ENCODE measurements at regions not wholly inside any gene's neighbourhood (a gene's known extent, or its start where the extent isn't known, plus 50 kb on each side); places are given as distances from the start of the nearest gene placed in this dataset.
"Not testable (repeated sequence)": the region's sequence is repeated elsewhere in the genome, so short reads cannot be mapped to it uniquely, and the experiment has no call there.

- Histone ChIP-seq H3K36me3 (ENCODE audit: control insufficient read depth in 5 of 5, insufficient read depth in 5 of 5, low read length in 5 of 5) (no peaks in the 10 kb centered on the region), H3K9ac (ENCODE audit: low read length in 5 of 5) (no peak overlapping the region), H3K4me1 (ENCODE audit: control insufficient read depth in 5 of 5, insufficient read depth in 5 of 5, low read length in 5 of 5) (no peaks in the 10 kb centered on the region), H3K27ac (ENCODE audit: low read depth, low read length) (no peak overlapping the region), H3K27me3 (ENCODE audit: control insufficient read depth in 5 of 5, insufficient read depth in 4 of 5, low read length in 5 of 5) (no peaks in the 10 kb centered on the region), H3K9me3 (ENCODE audit: control insufficient read depth in 5 of 5, low read length in 5 of 5) (peaks cover 0 to 5% (median 0%) of the 10 kb centered on the region in 5 donors), H3K4me3 (ENCODE audit: low read depth in 1 of 5, low read length in 5 of 5) (no peak overlapping the region)
Observed at GRCh38 chr20:12133553-12133952, 215.9 kb downstream of the BTBD3 start.

DNA sequence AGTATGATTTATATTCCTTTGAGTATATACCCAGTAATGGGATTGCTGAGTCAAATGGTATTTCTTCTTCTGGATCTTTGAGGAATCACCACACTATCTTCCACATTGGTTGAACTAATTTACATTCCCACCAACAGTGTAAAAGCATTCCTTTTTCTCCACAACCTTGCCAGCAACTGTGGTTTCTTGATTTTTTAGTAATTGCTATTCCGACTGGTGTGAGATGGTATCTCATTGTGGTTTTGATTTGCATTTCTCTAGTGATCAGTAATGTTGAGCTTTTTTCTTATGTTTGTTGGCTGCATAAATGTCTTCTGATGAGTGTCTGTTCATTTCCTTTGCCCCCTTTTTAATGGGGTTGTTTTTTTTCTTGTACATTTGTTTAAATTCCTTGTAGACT lies 228.3 kb downstream of the BTBD3 start:
- H3K27me3 ChIP-seq (ENCODE audit: control insufficient read depth in 5 of 5, insufficient read depth in 4 of 5, low read length in 5 of 5); H3K36me3 ChIP-seq (ENCODE audit: control insufficient read depth in 5 of 5, insufficient read depth in 5 of 5, low read length in 5 of 5); H3K4me3 ChIP-seq (ENCODE audit: low read depth in 1 of 5, low read length in 5 of 5); H3K27ac ChIP-seq (ENCODE audit: low read depth, low read length); H3K9ac ChIP-seq (ENCODE audit: low read length in 5 of 5); H3K4me1 ChIP-seq (ENCODE audit: control insufficient read depth in 5 of 5, insufficient read depth in 5 of 5, low read length in 5 of 5); H3K9me3 ChIP-seq (ENCODE audit: control insufficient read depth in 5 of 5, low read length in 5 of 5): not testable (repeated sequence)

DNA sequence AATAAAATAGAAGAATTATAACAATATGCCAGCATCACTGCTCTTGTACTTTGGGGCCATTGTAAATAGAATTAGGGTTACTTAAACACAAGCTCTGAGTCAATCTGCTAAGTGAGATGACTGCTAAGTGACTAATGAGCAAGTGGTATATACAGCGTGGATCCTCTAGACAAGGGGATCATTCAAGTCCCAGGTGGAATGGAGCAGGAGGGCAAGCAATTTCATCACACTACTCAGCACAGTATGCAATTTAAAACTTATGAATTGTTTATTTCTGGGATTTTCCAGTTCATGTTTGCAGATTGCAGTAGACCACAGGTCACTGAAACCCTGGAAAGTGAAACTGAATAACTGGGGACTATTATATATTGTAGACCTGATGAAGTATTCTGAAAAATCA lies 235.3 kb downstream of the BTBD3 start:
- no peaks in the 10 kb centered on the region for H3K9me3 ChIP-seq (ENCODE audit: control insufficient read depth in 5 of 5, low read length in 5 of 5)
- no peak overlapping the region for H3K27ac ChIP-seq (ENCODE audit: low read depth, low read length)
- H3K4me1 ChIP-seq (ENCODE audit: control insufficient read depth in 5 of 5, insufficient read depth in 5 of 5, low read length in 5 of 5) = no peaks in the 10 kb centered on the region
- H3K9ac ChIP-seq (ENCODE audit: low read length in 5 of 5) = no peak overlapping the region
- H3K4me3 ChIP-seq (ENCODE audit: low read depth in 1 of 5, low read length in 5 of 5) = no peak overlapping the region
- H3K27me3 ChIP-seq (ENCODE audit: control insufficient read depth in 5 of 5, insufficient read depth in 4 of 5, low read length in 5 of 5) = no peaks in the 10 kb centered on the region
- H3K36me3 ChIP-seq (ENCODE audit: control insufficient read depth in 5 of 5, insufficient read depth in 5 of 5, low read length in 5 of 5) = no peaks in the 10 kb centered on the region

DNA sequence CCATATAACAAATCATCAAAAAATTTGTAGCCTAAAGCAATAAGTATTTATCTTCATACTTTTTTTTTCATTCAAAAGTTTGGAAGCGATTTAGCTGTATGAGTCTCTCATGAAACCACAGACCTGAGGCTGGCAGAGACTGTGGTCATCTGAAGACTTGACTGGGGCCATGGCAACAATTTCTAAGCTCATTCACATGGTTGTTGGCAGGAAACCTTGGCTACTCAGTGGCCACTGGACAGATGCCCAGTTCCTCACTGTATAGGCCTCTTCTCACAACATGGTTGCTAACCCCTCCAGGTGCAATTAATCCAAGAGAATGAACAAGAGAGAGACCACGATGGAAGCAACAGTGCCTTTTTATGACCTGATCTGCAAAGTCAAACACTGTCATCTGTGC lies 235.9 kb downstream of the BTBD3 start:
- Histone ChIP-seq H3K27me3 (ENCODE audit: control insufficient read depth in 5 of 5, insufficient read depth in 4 of 5, low read length in 5 of 5) (no peaks in the 10 kb centered on the region), H3K9ac (ENCODE audit: low read length in 5 of 5) (no peak overlapping the region), H3K27ac (ENCODE audit: low read depth, low read length) (no peak overlapping the region), H3K4me1 (ENCODE audit: control insufficient read depth in 5 of 5, insufficient read depth in 5 of 5, low read length in 5 of 5) (no peaks in the 10 kb centered on the region), H3K36me3 (ENCODE audit: control insufficient read depth in 5 of 5, insufficient read depth in 5 of 5, low read length in 5 of 5) (no peaks in the 10 kb centered on the region), H3K9me3 (ENCODE audit: control insufficient read depth in 5 of 5, low read length in 5 of 5) (no peaks in the 10 kb centered on the region), H3K4me3 (ENCODE audit: low read depth in 1 of 5, low read length in 5 of 5) (no peak overlapping the region)

DNA sequence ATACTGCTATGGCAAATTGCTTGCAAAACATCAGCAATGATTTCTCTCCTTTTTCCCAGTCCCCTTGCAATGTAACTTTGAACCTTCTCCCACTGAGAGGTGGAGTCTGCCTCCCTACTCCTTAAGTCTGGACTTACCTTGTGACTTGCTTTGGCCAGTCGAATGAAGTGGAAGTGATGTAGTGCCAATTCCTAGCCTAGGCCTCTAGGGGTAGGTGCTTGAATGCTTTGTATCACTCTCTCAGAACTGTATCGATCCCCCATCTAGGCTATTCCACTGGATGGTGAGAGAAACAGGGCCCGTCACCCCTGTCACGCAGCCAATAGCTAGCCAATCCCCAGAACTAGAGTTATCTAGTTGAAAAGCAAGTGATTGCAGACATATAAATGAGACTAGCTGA lies 238.6 kb downstream of the BTBD3 start:
- no peak overlapping the region for H3K27ac ChIP-seq (ENCODE audit: low read depth, low read length)
- no peaks in the 10 kb centered on the region for H3K36me3 ChIP-seq (ENCODE audit: control insufficient read depth in 5 of 5, insufficient read depth in 5 of 5, low read length in 5 of 5)
- no peaks in the 10 kb centered on the region for H3K9me3 ChIP-seq (ENCODE audit: control insufficient read depth in 5 of 5, low read length in 5 of 5)
- no peaks in the 10 kb centered on the region for H3K27me3 ChIP-seq (ENCODE audit: control insufficient read depth in 5 of 5, insufficient read depth in 4 of 5, low read length in 5 of 5)
- H3K4me3 ChIP-seq (ENCODE audit: low read depth in 1 of 5, low read length in 5 of 5) = no peak overlapping the region
- H3K9ac ChIP-seq (ENCODE audit: low read length in 5 of 5) = no peak overlapping the region
- H3K4me1 ChIP-seq (ENCODE audit: control insufficient read depth in 5 of 5, insufficient read depth in 5 of 5, low read length in 5 of 5) = no peaks in the 10 kb centered on the region

- Histone ChIP-seq H3K4me3 (ENCODE audit: low read depth in 1 of 5, low read length in 5 of 5) (no peak overlapping the region), H3K27ac (ENCODE audit: low read depth, low read length) (no peak overlapping the region), H3K36me3 (ENCODE audit: control insufficient read depth in 5 of 5, insufficient read depth in 5 of 5, low read length in 5 of 5) (no peaks in the 10 kb centered on the region), H3K4me1 (ENCODE audit: control insufficient read depth in 5 of 5, insufficient read depth in 5 of 5, low read length in 5 of 5) (no peaks in the 10 kb centered on the region), H3K9me3 (ENCODE audit: control insufficient read depth in 5 of 5, low read length in 5 of 5) (peaks cover 0 to 5% (median 0%) of the 10 kb centered on the region in 5 donors), H3K9ac (ENCODE audit: low read length in 5 of 5) (no peak overlapping the region), H3K27me3 (ENCODE audit: control insufficient read depth in 5 of 5, insufficient read depth in 4 of 5, low read length in 5 of 5) (no peaks in the 10 kb centered on the region)
Observed at GRCh38 chr20:12159261-12159660, 241.6 kb downstream of the BTBD3 start.

DNA sequence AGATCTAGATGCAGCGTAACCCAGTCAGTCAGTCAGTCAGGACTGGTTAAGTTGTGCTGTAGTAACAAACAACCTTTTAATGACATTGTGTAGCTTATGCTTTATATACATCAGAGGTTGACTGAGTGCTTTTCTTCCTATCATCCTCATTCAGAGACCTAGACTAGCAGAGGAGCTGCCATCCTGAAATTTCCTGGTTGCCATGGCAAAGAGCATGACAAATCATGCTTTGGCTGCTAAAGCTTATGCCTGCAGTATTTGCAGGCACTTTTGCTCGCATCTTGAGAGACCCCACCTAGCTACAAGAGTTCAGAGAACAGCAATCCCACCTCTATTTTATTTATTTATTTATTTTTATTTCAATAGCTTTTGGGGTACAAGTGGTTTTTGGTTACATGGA lies 244.0 kb downstream of the BTBD3 start:
- no peaks in the 10 kb centered on the region for H3K36me3 ChIP-seq (ENCODE audit: control insufficient read depth in 5 of 5, insufficient read depth in 5 of 5, low read length in 5 of 5)
- no peak overlapping the region for H3K9ac ChIP-seq (ENCODE audit: low read length in 5 of 5)
- no peaks in the 10 kb centered on the region for H3K4me1 ChIP-seq (ENCODE audit: control insufficient read depth in 5 of 5, insufficient read depth in 5 of 5, low read length in 5 of 5)
- no peak overlapping the region for H3K4me3 ChIP-seq (ENCODE audit: low read depth in 1 of 5, low read length in 5 of 5)
- peaks cover 0 to 8% (median 0%) of the 10 kb centered on the region in 5 donors for H3K9me3 ChIP-seq (ENCODE audit: control insufficient read depth in 5 of 5, low read length in 5 of 5)
- H3K27ac ChIP-seq (ENCODE audit: low read depth, low read length) = no peak overlapping the region
- no peaks in the 10 kb centered on the region for H3K27me3 ChIP-seq (ENCODE audit: control insufficient read depth in 5 of 5, insufficient read depth in 4 of 5, low read length in 5 of 5)

DNA sequence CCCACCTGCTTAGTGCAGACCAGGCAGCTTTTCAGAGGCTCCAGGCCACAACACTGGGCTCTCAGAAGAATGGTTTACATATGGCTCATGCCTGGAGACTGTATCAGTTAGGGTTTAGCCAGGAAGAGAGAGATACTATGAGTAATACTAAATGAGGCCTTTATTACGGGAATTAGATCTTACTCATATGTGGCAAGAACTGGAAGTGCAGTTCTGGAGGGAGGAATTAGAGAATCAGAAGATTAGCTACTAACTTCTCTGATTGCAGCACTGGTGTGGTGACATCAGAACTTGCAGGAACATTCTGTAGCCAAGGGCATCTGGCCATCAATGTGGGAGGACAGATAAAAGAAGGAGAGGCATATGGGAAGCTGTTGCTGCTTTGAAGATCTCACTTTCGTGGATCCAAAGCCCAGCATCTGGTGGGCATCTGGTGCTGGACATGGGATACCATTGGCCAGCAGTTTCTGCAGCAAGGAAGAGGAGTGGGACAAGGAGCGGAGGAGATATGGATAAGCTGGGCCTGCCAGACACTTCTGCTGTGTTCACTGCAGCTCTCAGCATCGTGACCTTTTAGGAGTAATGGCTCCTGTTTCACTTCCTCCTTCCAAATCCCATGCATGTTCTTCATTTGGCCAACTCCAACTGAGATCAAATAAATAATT lies 248.5 kb downstream of the BTBD3 start:
- Histone ChIP-seq H3K9me3 (ENCODE audit: control insufficient read depth in 5 of 5, low read length in 5 of 5) (peaks cover 0 to 13% (median 8%) of the 10 kb centered on the region in 5 donors), H3K27me3 (ENCODE audit: control insufficient read depth in 5 of 5, insufficient read depth in 4 of 5, low read length in 5 of 5) (no peaks in the 10 kb centered on the region), H3K27ac (ENCODE audit: low read depth, low read length) (no peak overlapping the region), H3K36me3 (ENCODE audit: control insufficient read depth in 5 of 5, insufficient read depth in 5 of 5, low read length in 5 of 5) (no peaks in the 10 kb centered on the region), H3K4me1 (ENCODE audit: control insufficient read depth in 5 of 5, insufficient read depth in 5 of 5, low read length in 5 of 5) (no peaks in the 10 kb centered on the region), H3K9ac (ENCODE audit: low read length in 5 of 5) (no peak overlapping the region), H3K4me3 (ENCODE audit: low read depth in 1 of 5, low read length in 5 of 5) (no peak overlapping the region)

- Histone ChIP-seq H3K9ac (ENCODE audit: low read length in 5 of 5) (no peak overlapping the region), H3K27ac (ENCODE audit: low read depth, low read length) (no peak overlapping the region), H3K9me3 (ENCODE audit: control insufficient read depth in 5 of 5, low read length in 5 of 5) (peaks cover 0 to 13% (median 4%) of the 10 kb centered on the region in 5 donors), H3K36me3 (ENCODE audit: control insufficient read depth in 5 of 5, insufficient read depth in 5 of 5, low read length in 5 of 5) (no peaks in the 10 kb centered on the region), H3K4me1 (ENCODE audit: control insufficient read depth in 5 of 5, insufficient read depth in 5 of 5, low read length in 5 of 5) (peaks cover 0 to 7% (median 0%) of the 10 kb centered on the region in 5 donors), H3K27me3 (ENCODE audit: control insufficient read depth in 5 of 5, insufficient read depth in 4 of 5, low read length in 5 of 5) (no peaks in the 10 kb centered on the region), H3K4me3 (ENCODE audit: low read depth in 1 of 5, low read length in 5 of 5) (no peak overlapping the region)
Observed at GRCh38 chr20:12170406-12170805, 252.7 kb downstream of the BTBD3 start.

DNA sequence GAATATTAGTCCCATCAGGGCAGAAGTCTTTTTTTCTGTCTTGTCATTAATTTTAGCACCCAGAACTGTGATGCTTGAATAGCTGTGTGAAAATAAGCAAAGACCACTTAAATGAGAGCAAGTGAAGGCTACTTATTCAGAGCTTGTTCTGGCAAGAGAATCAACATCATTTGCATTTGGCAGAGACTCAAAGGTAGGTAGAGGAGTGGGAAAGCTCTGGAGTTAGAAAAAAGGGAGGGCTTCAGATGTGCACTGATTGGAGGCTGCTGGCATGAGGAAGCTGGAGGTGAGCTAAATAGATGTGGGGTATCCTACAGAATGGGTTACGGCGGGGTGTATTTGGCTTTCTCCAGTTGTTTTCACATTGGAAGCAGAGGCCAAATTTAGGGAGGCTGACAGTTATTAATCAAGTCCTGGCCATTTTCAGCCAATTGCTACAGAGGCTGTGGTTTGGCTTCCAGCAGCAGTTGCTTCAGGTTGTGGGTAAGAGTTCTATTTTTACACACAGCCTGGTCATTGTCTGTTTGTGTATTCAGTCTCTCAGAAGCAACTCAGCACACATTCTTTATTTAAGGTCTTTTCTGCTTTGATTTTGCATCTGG lies 254.3 kb downstream of the BTBD3 start:
- peaks cover 0 to 13% (median 0%) of the 10 kb centered on the region in 5 donors for H3K9me3 ChIP-seq (ENCODE audit: control insufficient read depth in 5 of 5, low read length in 5 of 5)
- H3K4me3 ChIP-seq (ENCODE audit: low read depth in 1 of 5, low read length in 5 of 5) = no peak overlapping the region
- H3K27me3 ChIP-seq (ENCODE audit: control insufficient read depth in 5 of 5, insufficient read depth in 4 of 5, low read length in 5 of 5) = no peaks in the 10 kb centered on the region
- no peaks in the 10 kb centered on the region for H3K36me3 ChIP-seq (ENCODE audit: control insufficient read depth in 5 of 5, insufficient read depth in 5 of 5, low read length in 5 of 5)
- H3K27ac ChIP-seq (ENCODE audit: low read depth, low read length) = no peak overlapping the region
- peaks cover 0 to 7% (median 0%) of the 10 kb centered on the region in 5 donors for H3K4me1 ChIP-seq (ENCODE audit: control insufficient read depth in 5 of 5, insufficient read depth in 5 of 5, low read length in 5 of 5)
- no peak overlapping the region for H3K9ac ChIP-seq (ENCODE audit: low read length in 5 of 5)

Measured in subcutaneous abdominal adipose tissue (tissue), 5 donors.